ENCODE measurements at regions not wholly inside any gene's neighbourhood (a gene's known extent, or its start where the extent isn't known, plus 50 kb on each side); places are given as distances from the start of the nearest gene placed in this dataset.

DNA sequence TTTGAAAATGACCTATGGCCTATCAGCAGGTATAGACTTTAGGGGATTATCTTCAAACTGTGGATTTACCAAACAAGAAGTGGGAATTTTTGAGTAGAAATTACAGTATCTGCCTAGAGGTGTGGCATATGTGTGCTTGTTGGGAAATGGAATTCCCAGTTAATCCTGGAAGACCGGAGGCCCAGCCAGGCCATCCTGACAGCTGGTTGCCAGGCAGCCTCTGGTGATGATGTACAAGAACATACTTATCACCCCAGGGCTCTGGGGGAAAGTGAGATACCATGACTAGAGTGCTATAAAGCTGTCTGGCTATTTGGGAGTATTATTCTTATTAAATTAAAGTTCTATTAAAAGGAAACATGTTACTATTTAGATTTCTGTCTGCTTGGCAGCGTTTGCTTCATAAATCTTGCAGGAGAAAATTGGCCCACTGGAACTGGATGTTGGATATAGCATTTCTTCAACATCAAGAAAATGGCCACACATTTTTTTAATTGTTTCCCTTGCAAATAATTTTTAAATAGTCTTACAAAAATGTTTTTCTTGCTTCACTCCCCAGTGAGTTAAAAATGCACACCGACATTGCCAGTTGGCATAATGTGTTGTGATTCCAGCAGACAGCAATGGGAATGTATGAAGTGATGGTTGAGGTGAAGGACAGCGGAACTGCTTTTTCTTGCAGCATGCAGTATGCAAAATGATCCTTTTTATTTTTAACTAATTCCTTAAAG is 187.8 kb downstream of the MYLK4 start:
- no peak for DNase-seq

DNA sequence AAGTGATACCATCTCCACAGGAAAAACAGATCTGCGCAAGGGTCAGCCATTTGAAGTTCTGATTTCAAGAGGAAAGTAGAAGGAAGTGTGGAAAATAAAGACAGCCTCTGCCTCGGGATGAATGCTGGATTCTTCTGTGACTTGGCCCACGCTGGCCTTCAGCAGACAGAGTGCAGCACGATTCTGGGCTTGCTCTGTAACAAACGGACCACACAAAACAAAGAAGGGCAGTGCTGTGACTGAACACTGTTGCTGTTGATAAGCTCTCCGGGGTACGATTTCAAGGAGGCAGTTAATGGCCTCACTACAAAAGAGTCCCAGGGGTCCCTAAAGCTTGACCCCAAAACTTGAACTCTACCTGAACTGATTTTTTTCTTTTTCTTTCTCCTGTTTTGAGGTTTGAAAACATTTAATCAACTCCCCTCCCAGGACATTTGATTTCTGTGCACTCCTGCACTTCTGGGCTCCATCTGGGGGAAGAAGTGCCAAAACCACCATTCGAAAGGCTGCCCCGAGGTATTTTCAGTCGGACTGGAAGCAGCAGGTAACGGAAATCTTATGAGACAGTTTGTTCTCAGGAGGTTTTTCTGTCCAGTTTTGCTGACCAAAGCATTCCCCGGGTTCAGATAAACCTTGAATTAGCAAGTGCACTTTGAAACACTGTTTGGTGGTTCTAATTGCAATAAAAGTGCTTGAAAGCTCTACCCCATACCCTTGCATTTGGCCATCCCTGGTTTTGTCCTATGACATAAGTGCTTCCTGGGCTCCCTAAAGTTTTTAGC is 189.6 kb downstream of the MYLK4 start:
- no peak for DNase-seq

DNA sequence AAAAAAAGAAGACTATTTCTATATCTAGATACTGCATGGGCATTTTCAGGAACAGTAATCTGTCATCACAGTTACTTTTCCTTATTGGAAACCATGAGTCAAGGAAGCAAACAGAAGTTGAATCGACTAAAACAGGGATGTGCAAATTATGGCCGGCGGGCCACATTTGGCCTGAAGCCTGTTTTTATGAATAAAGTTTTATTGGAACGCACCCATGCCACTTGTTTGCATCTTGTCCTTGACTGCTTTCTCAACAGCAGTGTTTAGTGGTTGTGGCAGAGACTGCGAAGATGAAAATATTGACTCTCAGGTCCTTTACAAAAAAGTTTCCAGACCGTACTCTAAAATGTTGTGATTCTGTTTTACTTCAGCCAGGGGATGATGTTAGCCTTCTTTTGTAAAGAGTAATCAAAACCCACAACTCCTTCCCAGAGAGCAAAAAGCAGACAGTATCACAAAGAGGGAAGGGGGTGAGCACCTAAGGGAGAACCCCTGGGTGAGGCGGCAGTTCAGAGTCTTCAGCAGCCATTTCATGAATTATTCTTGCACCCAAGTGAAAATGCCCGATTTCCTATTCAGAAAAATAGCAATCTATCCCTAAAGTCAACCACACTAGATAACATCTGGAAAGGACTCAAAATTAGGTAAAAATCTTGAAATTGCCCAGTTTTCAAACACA is 190.4 kb downstream of the MYLK4 start:
- DNase-seq, result no peak

DNA sequence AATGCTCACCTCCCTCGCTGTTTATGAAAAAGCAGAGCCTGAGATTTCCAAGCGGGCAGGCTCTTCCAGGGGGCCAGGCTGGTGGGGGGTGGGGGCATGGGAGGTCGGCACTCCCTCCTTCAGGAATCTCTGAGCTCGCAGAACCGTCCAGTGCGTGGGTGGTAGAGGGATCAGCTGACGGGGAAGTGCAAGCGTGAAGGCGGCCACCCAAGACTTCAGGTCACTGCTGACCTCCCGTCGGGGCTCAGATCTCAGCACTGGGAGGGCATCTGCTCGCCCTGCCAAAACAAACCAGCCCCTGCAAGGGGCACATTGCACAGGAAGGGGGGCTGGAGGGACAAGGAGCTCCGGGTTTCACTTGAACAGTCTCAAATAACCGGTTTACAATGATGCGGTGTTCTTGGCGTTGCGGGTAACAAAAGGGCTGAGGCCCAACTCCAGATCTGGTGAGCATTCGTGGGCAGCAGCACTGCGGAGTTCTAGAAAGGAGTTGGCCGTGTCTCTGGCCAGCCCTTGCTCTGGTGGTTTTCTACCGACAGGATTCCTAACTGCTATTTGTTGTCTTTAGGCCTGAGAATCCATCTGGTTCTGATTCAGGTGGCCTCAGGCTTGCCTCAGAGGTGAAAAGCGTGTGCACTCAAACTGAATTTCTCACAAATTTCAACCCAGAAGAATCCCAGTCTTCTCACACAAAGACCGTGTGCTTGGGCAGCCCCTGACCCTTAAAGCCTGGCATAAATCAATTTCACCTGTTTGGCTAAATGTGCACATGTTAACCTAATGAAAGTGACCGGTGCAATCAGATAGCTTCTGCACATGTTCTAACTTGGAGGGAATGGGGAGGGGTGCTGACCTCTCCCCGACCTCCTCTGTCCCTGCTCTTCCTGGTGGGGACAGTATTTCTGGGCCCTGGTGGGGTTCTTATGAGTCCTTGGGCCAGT is 191.6 kb downstream of the MYLK4 start:
- no peak for DNase-seq

DNA sequence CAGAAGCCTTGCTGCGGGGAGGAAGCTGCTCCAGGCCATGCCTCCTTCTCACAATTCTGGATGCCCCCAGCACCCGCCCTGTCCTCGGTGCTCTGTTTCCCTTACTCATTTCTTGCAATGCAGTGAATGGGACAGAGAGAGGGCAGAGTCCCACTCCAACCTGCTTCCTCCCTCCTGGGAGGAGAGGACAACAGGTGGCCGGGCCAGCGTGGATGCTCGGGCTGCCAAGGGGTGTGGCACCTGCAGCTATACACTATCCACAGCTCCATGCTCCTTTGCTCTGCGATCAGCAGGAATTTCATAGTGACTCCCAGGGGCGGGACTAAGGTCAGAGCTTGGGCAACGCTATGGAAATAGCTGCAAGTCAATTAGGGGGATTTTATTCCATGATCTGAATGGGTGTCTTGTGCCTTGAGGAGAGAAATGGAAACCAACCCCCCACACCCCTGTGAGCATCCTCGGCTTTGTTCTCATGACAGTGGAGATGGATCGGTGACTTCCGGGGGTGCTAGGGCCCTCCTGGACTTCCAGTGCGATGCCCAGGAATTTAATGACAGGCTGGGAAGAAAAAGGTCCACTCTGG is 192.5 kb downstream of the MYLK4 start:
- DNase-seq, result no peak

DNA sequence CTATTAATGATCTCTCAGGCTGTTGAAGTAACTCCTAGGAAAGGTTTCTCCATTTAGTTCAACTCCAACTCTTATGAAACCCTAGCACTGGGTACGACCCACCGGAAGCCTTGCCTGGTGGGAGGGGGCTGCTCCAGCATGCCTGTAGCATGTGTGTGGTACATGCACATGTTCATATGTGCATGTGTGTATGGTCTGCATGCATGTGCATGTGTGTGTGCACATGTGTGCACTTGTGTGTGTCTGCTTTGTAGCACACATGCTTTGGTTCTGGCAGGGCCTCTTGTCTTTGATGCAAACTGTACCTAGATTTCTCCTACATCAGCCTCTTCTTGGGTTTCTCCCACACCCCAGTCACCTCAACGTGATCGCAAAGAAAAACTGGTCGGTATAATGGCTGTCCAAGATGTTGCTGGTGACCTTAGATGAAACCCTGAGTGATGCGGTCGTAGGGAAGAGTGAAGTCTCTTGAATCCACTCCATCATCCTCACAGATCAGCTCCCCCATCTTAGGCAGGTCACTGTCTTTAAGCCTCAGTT is 193.5 kb downstream of the MYLK4 start:
- no peak for DNase-seq

DNA sequence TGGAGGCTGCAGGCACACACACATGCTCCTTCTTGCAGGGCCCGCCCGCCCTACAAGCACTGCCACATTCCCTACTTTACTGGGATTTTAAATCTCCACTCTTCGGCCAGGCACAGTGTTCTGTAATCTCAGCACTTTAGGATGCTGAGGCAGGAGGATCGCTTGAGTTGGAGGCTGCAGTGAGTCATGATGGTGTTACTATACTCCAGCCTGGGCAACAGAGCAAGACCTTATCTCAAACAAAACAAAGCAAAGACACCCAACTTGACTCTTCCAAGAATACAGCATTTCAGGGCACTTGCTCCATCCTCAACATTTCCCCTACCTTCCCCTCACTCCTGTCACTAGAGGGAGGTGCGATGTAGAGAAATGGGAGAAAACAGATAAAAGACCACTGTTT is 194.0 kb downstream of the MYLK4 start:
- DNase-seq, result no peak

DNA sequence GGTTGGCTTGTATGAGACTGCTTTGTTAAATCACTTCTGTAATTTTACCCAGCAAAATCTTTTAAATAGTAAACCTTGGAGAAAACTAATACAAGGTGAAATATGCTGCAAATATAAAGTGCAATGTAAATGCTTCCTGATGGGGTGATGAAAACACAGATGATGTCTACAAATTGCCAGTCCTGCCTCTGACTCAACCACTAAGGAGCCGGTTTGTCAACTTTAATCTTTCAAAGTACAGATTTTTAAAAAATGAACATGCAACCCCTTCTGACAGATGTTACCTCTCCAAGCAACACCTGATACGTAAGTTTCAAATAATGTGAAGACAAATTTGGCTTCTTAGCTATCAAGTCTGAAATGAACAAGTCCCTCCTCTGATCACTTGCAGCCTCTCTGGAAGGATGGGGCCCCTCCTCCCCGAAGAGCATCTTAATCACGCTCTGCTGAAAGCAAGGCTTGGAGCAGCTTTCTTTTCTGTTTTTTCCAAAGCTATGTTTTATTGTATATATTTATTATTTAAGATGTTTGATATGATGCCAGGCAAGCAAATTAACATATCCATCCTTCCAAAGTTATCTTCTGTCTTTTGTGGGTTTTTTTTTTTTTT is 196.0 kb downstream of the MYLK4 start:
- DNase-seq, result no peak

DNA sequence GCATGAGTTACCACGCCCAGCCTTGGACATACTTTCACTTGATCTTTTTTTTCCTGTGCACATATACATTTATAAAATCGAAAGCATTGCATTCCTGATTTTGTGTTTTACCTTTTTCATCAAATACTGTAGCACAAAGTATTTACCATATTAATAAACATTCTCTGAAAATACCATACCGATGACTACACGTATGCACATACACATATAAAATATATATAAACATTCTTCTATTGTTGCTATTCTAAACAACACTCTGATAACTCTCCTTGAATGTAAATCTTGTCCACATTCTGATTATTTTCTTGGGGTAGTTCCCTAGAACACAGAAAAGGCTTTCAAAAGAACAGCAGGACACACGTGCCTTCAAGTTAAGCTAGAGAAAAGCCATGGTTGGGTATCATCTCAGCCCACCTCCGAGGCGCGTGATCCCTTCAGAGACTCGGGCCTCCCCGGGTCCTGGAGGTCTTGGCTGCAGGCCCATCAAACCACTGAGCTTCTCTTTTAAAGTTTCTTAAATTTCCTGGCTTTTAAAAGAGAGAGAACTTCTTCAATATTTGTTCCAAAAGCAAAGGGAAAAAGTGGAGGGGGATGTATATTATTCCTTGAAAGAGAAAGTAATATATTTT is 198.1 kb downstream of the MYLK4 start:
- DNase-seq, result no peak

DNA sequence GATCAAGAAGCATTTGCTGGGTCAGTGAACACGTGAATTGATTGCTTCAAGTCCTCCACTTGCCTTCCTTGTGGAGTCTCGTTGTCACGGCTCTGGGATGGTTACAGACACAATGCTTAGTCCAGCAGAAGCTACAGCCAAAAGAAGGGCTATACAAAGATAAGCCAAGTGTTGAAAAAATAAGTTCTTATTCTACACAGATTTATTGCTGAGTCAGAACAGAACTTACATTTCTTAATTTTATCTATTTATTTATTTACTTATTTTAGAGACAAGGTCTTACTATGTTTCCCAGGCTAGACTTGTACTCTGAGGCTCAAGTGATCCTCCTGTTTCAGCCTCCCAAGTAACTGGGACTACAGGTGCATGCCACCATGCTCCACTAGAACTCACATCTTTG is 199.0 kb downstream of the MYLK4 start:
- DNase-seq, result no peak

DNA sequence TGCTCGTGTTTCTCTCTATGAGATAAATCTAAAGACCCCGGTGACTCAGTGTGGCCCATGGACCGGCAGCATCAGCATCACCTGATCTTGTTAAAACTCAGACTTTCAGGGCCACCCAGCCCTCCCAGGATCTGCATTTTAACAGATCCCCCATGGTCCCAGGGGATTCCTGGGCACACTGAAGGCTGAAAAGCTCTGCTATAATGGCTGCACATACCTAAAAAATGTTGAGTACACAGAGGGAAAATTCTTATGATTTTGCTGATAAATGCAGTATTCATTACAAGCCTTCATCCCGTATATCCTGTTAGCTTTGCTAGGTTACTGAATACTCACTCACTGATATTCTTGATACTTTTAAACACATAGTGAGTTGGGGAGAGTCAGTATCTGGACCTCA is 200.5 kb downstream of the MYLK4 start:
- DNase-seq, result no peak

DNA sequence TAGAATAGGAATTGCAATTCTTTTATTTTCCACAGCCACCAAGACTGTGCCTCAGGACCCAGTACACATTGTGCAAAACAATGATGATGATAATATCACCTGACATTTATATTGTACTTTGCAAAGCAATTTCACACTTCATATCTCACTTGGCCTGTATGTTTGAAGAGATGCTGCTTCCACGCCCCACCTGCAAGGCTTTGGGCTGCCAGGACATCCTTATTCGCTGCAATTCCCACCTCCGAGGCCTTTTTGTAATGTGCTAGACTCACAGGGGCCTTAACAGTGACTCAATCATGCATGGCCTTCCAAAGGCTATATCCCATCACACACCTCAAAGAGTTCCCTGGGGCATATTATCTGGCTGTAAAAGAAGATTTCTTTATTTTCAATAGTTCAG is 200.9 kb downstream of the MYLK4 start:
- no peak for DNase-seq

DNA sequence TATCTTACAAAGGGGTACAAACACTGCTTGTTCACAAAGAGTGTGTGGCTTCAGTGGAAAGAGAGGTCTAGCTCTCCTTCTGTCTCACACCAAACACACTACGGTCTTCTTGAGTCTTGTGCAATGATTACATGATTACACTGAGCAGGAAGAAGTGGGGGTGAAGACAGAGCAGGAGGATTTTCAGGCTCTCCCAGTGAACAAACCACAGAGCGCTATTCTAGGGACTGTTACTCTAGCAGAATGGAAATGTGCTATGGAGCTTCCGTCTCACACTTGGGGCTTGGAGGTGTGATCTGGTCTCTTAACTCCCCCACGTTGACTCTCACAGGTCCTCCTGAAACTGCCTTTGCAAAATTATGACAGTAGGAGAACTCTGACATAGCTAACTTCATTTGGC is 203.4 kb downstream of the MYLK4 start:
- DNase-seq, result peak; percentile 26

DNA sequence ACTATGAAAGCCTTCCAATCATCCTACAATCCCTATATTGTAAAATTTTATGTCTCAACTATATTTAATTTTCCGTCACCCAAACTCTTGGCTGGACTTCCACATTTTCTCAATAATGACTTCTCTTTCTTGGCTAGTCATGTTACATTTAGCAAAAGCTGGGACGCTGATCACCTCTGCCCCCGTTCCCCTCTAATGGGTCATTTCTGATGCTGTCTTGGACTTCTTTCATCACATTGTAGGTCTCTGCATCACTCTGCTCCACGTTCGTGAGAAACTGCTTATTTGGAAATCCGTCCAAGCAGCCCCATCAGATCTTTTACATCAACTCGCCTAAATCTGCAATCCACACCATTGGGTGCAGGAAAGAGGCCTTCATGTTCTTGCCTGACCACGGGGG is 203.8 kb downstream of the MYLK4 start:
- no peak for DNase-seq

DNA sequence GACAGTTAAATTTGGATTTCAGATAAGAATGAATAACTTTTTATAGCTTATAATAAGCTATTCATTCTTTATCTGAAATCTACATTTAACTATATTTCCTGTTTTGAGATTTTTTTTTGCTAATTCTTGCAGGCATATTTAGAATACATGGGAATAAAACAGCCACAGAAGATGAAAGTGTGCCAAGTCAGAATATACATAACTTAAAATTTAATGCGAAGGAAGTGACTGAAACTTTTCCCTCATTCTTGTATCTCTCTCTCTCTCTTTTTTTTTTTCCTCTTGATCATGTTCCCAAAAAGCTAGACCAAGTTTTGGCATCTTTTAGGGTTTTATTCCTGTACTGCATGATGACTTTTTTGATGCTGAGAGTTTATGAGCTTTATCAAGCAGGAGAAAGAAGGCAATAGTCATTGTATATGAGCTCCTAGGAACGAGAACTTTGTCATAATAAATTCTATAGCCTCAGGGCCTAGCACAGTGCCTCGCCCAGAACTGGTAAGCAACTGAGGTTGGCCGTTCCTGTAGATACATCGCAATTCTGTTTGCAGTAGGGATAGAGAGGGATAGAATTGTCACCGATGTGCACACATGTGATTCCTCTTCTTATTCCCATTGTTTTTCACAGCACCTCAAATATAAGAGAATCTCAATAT is 205.2 kb downstream of the MYLK4 start:
- DNase-seq, result no peak

DNA sequence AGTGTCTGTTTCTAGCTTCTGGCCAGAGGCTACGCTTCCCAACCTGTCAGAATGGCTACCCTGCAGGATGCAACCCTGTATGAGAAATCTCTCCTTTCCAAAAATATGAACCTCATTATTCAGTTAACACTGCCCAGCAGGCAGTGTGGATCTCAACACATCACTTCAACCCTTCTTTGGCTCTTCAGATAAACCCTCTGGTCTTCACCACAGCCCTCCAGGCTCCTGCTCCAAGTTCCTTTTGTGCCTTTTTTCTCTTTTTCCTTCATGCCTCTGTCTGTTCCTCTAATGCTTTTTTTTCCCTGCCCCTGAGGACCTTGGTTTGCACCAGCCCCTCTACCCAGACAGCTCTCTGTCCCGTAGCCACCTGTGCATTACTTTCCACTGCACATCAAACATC is 207.4 kb downstream of the MYLK4 start:
- no peak for DNase-seq

DNA sequence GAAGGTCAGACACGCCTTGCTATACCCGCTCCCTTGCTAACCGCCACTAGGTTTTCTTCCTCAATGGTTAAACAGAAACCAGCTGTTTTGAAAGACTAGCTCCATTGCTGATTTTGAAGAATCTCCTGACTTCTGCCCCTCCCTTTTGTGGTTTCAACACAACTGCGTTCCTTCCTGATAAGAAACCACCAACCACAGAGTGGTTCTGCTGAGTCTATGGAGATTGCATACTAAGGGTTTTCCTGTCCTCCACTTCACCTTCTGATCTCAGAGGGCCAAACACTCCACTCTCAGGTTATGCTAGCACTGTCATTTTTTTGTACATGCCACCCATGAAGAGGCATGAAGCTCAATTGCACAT is 207.9 kb downstream of the MYLK4 start:
- DNase-seq, result peak; percentile 90

DNA sequence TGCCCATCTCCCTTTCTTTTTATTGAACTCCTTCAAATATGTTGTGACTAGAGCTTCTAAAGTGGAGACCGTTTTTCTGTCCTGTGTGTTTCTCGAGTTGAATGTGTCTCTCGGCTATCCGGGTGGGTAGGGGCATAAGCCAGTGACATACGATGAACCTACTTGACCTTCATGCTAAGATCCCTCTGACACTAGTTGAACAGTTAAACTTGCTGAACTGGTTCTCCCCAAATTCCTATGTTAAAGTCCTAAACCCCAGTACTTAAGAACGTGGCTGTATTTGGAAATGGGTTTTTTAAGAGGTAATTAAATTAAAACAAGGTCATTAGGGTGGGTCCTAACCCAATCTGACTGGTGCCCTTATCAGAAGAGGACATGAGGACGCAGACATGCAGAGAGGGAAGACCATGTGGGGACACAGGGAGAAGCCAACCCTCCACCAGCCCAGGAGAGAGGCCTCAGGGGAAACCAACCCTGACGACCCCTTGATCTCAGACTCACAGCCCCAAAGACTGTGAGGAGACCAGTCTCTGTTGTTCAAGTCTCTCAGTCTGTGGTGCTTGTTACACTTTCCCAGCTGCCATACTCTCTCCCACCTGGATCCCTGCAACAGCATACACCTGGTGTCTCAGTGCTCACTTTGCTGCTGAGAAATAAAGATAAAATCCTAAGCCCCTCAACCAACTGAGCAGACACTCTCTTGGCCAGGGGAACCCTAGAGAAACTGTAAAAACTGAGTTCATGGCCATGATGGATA is 208.4 kb downstream of the MYLK4 start:
- peak; percentile 62 for DNase-seq

DNA sequence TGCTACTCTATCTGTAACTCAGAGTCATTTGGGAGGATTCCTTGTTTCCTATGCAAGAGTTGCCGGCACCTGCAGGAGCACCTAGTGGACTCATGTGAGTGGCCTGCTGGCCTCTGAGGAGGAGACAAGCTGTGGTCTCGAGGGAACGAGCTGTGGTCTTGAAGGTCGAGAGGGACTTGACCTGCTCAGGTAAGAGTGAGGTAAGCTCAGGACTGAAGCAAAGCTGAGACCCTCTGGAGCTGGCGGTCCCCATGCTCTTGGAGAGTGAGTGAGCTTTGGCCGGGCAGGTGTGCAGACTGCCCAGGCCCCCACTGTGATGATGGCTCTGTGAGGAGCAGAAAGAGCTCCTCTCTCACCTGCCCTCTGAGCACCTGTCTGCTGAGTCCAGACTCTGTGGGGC is 214.3 kb downstream of the MYLK4 start:
- no peak for DNase-seq

DNA sequence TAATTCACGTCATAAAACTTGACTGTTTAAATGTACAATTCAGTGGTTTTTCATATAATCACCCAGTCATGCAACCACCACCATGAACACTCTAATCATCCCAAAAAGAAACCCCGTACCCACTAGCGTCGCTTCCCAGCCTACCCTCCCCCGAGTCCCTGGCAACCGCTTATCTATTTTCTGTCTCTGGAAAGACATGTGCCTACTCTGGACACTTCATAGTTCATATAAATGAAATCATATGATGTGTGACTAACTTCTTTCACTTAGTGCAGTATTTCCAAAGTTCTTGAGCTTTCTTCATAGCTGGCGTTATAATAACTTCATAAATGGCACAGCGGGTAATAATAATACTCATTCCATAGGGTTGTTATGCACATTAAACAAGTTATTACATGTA is 215.2 kb downstream of the MYLK4 start:
- no peak for DNase-seq
